Pancreas (tissue), 10 donors: ENCODE measurements at regions not wholly inside any gene's neighbourhood (a gene's known extent, or its start where the extent isn't known, plus 50 kb on each side); places are given as distances from the start of the nearest gene placed in this dataset.

Experiments
- ATAC-seq, 4 donors: fragments of 200-7000 bp; cut with Tn5 transposase; one replicate each; pipeline versions ENCODE4 v1.8.0 to v1.9.1; 2020; ENCODE audit warnings: mild to moderate bottlenecking in 4 of 4, moderate library complexity in 4 of 4
- DNase-seq, 6 donors: peaks; one replicate each; pipeline ENCODE4 v3.0.0-alpha.2; 2020
- FAIRE-seq: peaks from 2 replicates; lab custom pipeline; 2012; peaks lifted over from hg19 to GRCh38; lab: Jason Lieb, UNC
- H3K27ac ChIP-seq, 4 donors: fragments of 200-600 bp; sonication (generic); 1 replicate in 3 of 4; 2 replicates in 1 of 4; pipeline versions ENCODE4 v1.5.0 to v1.8.0; 2020
- H3K27me3 ChIP-seq, 4 donors: fragments of 200-600 bp; one replicate each; pipeline ENCODE4 v1.8.0; 2021
- H3K36me3 ChIP-seq, 3 donors: fragments of 200-600 bp; sonication (generic) in 1 of 3; one replicate each; pipeline versions ENCODE4 v1.5.0 to v1.8.0; 2020 to 2021
- H3K4me1 ChIP-seq, 3 donors: fragments of 200-600 bp; one replicate each; pipeline ENCODE4 v1.8.0; 2021
- H3K4me3 ChIP-seq, 4 donors: fragments of 200-600 bp; sonication (generic) in 2 of 4; one replicate each; pipeline versions ENCODE4 v1.5.0 to v1.8.0; 2020 to 2021
- H3K9me3 ChIP-seq, 4 donors: fragments of 200-600 bp; one replicate each; pipeline ENCODE4 v1.8.0; 2021
- WGBS, 2 donors: extraction: QIAGEN DNeasy Blood & Tissue Kit; methylation state at CpG; one replicate each; pipeline ENCODE4 v1.1.7; 2013; 5-methylcytosine and 5-hydroxymethylcytosine counted together
- intact Hi-C, 3 donors: fragments of 100-400 bp; cut with DNase I; formaldehyde crosslinking; loops; one replicate each; pipeline versions ENCODE4 v1.11.1 to v1.14.2; 2022
- TF ChIP-seq, protein P1 (sequence below), 4 donors: fragments of 200-600 bp; sonication (generic) in 3 of 4; IDR thresholded peaks; one replicate each; pipeline versions ENCODE4 v1.5.0 to v1.8.0; 2021; ENCODE audit warnings: antibody characterized with exemption in 4 of 4
- donor health status: healthy with polysubstance abuse.
- donor health status: DM: no; HTN: no; CAD: no; lungs with moderate emphysema.
- donor health status: DM: no; HTN: no; CAD: no.
- donor health status: control.
- donor health status: control.
- donor health status: Bipolar disorder and iron deficiency.
- donor health status: DM: yes; HTN: yes; CAD: no.
- donor health status: DM: no; HTN: no; CAD: no.
- donor health status: DM: no; HTN: no; CAD: no.
- donor health status: DM: yes; HTN: yes; CAD: no.

- Histone ChIP-seq H3K27me3 (no peaks in the 10 kb centered on the region), H3K4me3 (no peak overlapping the region), H3K4me1 (no peaks in the 10 kb centered on the region), H3K9me3 (no peaks in the 10 kb centered on the region), H3K36me3 (no peaks in the 10 kb centered on the region), H3K27ac (no peak overlapping the region)
- no peak for DNase-seq
- no peak for FAIRE-seq
- TF ChIP-seq, protein P1, sequence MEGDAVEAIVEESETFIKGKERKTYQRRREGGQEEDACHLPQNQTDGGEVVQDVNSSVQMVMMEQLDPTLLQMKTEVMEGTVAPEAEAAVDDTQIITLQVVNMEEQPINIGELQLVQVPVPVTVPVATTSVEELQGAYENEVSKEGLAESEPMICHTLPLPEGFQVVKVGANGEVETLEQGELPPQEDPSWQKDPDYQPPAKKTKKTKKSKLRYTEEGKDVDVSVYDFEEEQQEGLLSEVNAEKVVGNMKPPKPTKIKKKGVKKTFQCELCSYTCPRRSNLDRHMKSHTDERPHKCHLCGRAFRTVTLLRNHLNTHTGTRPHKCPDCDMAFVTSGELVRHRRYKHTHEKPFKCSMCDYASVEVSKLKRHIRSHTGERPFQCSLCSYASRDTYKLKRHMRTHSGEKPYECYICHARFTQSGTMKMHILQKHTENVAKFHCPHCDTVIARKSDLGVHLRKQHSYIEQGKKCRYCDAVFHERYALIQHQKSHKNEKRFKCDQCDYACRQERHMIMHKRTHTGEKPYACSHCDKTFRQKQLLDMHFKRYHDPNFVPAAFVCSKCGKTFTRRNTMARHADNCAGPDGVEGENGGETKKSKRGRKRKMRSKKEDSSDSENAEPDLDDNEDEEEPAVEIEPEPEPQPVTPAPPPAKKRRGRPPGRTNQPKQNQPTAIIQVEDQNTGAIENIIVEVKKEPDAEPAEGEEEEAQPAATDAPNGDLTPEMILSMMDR (IDR thresholded peaks at IDR 0.05), result no peak
- ATAC-seq, result no peak
- intact Hi-C loops, result no loop called here
- 62 to 73% methylated on average over 3 of the region's 3 CpGs for WGBS, 2 donors
These were observed 127.1 kb upstream of the SMAD3 start for GRCh38 chr15:66938114-66938830.

DNA sequence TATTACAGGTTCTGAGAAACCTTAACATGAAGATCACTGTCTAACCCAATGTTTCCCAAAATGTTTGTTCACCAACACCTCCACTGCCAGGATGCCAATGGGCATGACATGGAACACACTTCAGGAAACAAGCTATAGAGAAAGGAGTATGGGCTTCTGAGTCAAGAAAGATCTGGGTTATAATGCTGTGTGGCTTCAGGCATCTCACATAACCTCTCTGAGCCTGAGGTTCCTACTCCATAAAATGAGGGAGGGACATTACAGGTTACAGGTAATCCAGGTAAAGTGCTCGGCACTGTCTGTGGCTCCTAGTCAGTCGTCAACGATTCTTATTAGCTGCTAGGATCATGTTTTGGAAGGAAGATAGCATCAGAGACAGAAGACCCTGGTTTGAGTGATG lies 126.4 kb upstream of the SMAD3 start:
- Histone ChIP-seq H3K4me3 (no peak overlapping the region), H3K4me1 (no peaks in the 10 kb centered on the region), H3K9me3 (no peaks in the 10 kb centered on the region), H3K27me3 (no peaks in the 10 kb centered on the region), H3K27ac (no peak overlapping the region), H3K36me3 (no peaks in the 10 kb centered on the region)
- no peak for FAIRE-seq
- 85 to 88% methylated on average over 3 of the region's 3 CpGs for WGBS, 2 donors
- intact Hi-C loops, result no loop called here
- no peak for ATAC-seq
- no peak for DNase-seq
- TF ChIP-seq, protein P1 (IDR thresholded peaks at IDR 0.05), result no peak

DNA sequence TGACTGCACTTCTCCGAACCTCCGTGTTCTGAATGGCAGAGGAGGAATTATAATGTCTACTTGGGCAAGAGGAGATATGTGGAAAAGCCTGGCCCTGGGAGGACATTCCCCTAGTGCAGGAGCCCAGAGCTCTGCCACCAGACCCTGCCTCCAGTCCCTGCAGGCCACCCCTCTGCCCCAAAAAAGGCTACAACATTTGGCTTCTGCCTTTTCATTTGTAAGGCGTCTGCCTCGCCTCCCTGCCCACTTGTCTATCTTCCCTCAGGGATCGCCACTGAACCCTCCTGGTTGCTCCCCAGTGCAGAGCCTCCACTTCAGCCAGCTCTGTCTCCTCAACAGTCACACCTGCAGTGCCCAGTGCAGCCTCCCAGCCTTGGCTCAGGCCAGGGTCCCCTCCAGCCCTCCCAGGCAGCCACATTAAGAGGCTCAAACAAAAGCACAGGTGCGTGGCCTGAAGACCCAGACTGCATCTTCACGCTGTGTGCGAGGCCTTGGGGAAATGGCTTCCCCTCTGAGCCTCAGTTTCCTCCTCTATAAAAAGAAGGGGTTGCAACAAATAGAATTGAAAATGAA lies 125.9 kb upstream of the SMAD3 start:
- no peak for FAIRE-seq
- intact Hi-C loops, result loop anchor here in 2 of 3 donors (10.0 kb wide), 2 partner anchors 125 to 365 kb away; partner anchors contain the start of gene SMAD3 (in 1 of the 2)
- 78 to 85% methylated on average over 8 of the region's 8 CpGs for WGBS, 2 donors
- H3K36me3 ChIP-seq, result no peaks in the 10 kb centered on the region
- H3K9me3 ChIP-seq, result no peaks in the 10 kb centered on the region
- ATAC-seq, result no peak
- H3K4me3 ChIP-seq, result no peak overlapping the region
- H3K27me3 ChIP-seq, result no peaks in the 10 kb centered on the region
- no peak for DNase-seq
- TF ChIP-seq, protein P1 (IDR thresholded peaks at IDR 0.05), result no peak
- H3K27ac ChIP-seq, result no peak overlapping the region
- no peaks in the 10 kb centered on the region for H3K4me1 ChIP-seq

DNA sequence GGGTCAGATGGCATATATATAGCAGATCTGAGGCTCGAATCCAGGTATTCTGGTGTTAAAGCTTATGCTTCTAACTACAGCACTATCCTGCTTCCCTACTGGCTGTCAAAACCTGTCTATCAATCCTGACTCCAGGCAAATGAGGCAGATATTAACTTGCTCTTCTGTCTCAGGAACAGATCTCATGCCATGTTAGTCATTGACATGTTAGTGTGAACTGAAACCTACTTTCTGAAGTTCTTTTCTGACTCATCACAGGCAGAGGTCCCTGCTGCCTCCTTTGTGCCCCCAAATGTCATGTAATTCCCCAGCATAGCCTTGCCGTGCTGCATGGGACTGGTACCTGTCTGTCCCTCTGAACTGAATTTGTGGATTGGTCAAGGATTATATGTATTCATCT lies 125.0 kb upstream of the SMAD3 start:
- Histone ChIP-seq H3K4me3 (no peak overlapping the region), H3K27me3 (no peaks in the 10 kb centered on the region), H3K9me3 (no peaks in the 10 kb centered on the region), H3K27ac (no peak overlapping the region), H3K36me3 (no peaks in the 10 kb centered on the region), H3K4me1 (no peaks in the 10 kb centered on the region)
- TF ChIP-seq, protein P1 (IDR thresholded peaks at IDR 0.05), result no peak
- FAIRE-seq (no peak), ATAC-seq (no peak), DNase-seq (no peak)
- intact Hi-C loops, result loop anchor here in 2 of 3 donors (10.0 kb wide), 2 partner anchors 124 to 364 kb away; partner anchors contain the start of gene SMAD3 (in 1 of the 2)
- WGBS, 2 donors, result 67% methylated on average over 2 of the region's 2 CpGs
